Globus pallidus (tissue), 1 donor: ENCODE measurements at regions not wholly inside any gene's neighbourhood (a gene's known extent, or its start where the extent isn't known, plus 50 kb on each side); places are given as distances from the start of the nearest gene placed in this dataset.
A peak's percentile ranks its signal among the peaks of the same experiment; 100 is the strongest.

Source experiments
- DNase-seq: peaks from one replicate; pipeline ENCODE4 v3.0.0-alpha.2; 2015; ENCODE audit warnings: low spot score

- DNase-seq = no peak
Observed at GRCh38 chr4:123573866-123574508, 177.4 kb downstream of the SPRY1 start.

- no peak for DNase-seq
Observed at GRCh38 chr4:123575291-123575690, 178.7 kb downstream of the SPRY1 start.

- DNase-seq = no peak
Observed at GRCh38 chr4:123577225-123577906, 180.8 kb downstream of the SPRY1 start.

GRCh38 chr4:123578276-123579029 is 181.9 kb downstream of the SPRY1 start:
- DNase-seq = no peak

- DNase-seq = no peak
Observed at GRCh38 chr4:123579961-123580360, 183.4 kb downstream of the SPRY1 start.

GRCh38 chr4:123580981-123581664 is 184.5 kb downstream of the SPRY1 start:
- DNase-seq = no peak

- DNase-seq = no peak
Observed at GRCh38 chr4:123581802-123582201, 185.2 kb downstream of the SPRY1 start.

GRCh38 chr4:123583043-123583442 is 186.4 kb downstream of the SPRY1 start:
- DNase-seq = no peak

GRCh38 chr4:123585111-123585510 is 188.5 kb downstream of the SPRY1 start:
- DNase-seq = no peak

GRCh38 chr4:123587983-123588494 is 191.4 kb downstream of the SPRY1 start:
- DNase-seq = no peak

GRCh38 chr4:123588631-123589241 is 192.1 kb downstream of the SPRY1 start:
- peak; percentile 24 for DNase-seq

- no peak for DNase-seq
Observed at GRCh38 chr4:123589301-123589700, 192.7 kb downstream of the SPRY1 start.

GRCh38 chr4:123591875-123592274 is 195.3 kb downstream of the SPRY1 start:
- no peak for DNase-seq

- no peak for DNase-seq
Observed at GRCh38 chr4:123593655-123594054, 197.1 kb downstream of the SPRY1 start.

- no peak for DNase-seq
Observed at GRCh38 chr4:123596805-123597204, 200.2 kb downstream of the SPRY1 start.

- no peak for DNase-seq
Observed at GRCh38 chr4:123597586-123597985, 201.0 kb downstream of the SPRY1 start.

- DNase-seq = no peak
Observed at GRCh38 chr4:123598331-123598730, 201.7 kb downstream of the SPRY1 start.

GRCh38 chr4:123599061-123599919 is 202.7 kb downstream of the SPRY1 start:
- DNase-seq = no peak

- DNase-seq = peak; percentile 82
Observed at GRCh38 chr4:123599920-123600810, 203.6 kb downstream of the SPRY1 start.
